ENCODE measurements at regions not wholly inside any gene's neighbourhood (a gene's known extent, or its start where the extent isn't known, plus 50 kb on each side); places are given as distances from the start of the nearest gene placed in this dataset.

- intact Hi-C loops (cut with DNase I; ENCODE audit: low total_unique reads), result no loop called here
- no peak for DNase-seq (ENCODE audit: low spot score in 2 of 2)
- H3K9me3 ChIP-seq, result peaks cover under 1 to 1% of the 10 kb centered on the region in 2 donors
- no peak overlapping the region for H3K27ac ChIP-seq
- H3K4me3 ChIP-seq, result no peak overlapping the region
- no peaks in the 10 kb centered on the region for H3K4me1 ChIP-seq
- TF ChIP-seq CTCF (IDR thresholded peaks at IDR 0.05) (peak; percentile 24 to 45 (median 34)), POLR2AphosphoS5 (IDR thresholded peaks at IDR 0.05) (no peak), POLR2A (IDR thresholded peaks at IDR 0.05) (no peak)
- H3K27me3 ChIP-seq, result no peaks in the 10 kb centered on the region
- H3K36me3 ChIP-seq, result no peaks in the 10 kb centered on the region
These were observed 104.6 kb upstream of the FAM174A start for GRCh38 chr5:100430268-100431195.

GRCh38 chr5:100424787-100425186, 110.4 kb upstream of the FAM174A start:
- Histone ChIP-seq H3K9me3 (peaks cover 15 to 18% of the 10 kb centered on the region in 2 donors), H3K4me1 (no peaks in the 10 kb centered on the region), H3K27me3 (no peaks in the 10 kb centered on the region), H3K27ac (no peak overlapping the region), H3K36me3 (no peaks in the 10 kb centered on the region), H3K4me3 (no peak overlapping the region)
- TF ChIP-seq POLR2AphosphoS5 (IDR thresholded peaks at IDR 0.05) (no peak), POLR2A (IDR thresholded peaks at IDR 0.05) (no peak), CTCF (IDR thresholded peaks at IDR 0.05) (no peak)
- intact Hi-C loops (cut with DNase I; ENCODE audit: low total_unique reads), result no loop called here
- DNase-seq (ENCODE audit: low spot score in 2 of 2), result no peak

- Histone ChIP-seq H3K27ac (no peak overlapping the region), H3K4me3 (no peak overlapping the region), H3K4me1 (no peaks in the 10 kb centered on the region), H3K36me3 (no peaks in the 10 kb centered on the region), H3K27me3 (no peaks in the 10 kb centered on the region), H3K9me3 (peaks cover 15 to 18% of the 10 kb centered on the region in 2 donors)
- intact Hi-C loops (cut with DNase I; ENCODE audit: low total_unique reads), result no loop called here
- no peak for DNase-seq (ENCODE audit: low spot score in 2 of 2)
- TF ChIP-seq CTCF (IDR thresholded peaks at IDR 0.05) (no peak), POLR2A (IDR thresholded peaks at IDR 0.05) (no peak), POLR2AphosphoS5 (IDR thresholded peaks at IDR 0.05) (no peak)
These were observed 111.2 kb upstream of the FAM174A start for GRCh38 chr5:100424017-100424416.

- TF ChIP-seq CTCF (IDR thresholded peaks at IDR 0.05), result no peak
- no peak for TF ChIP-seq POLR2AphosphoS5 (IDR thresholded peaks at IDR 0.05)
- TF ChIP-seq POLR2A (IDR thresholded peaks at IDR 0.05), result no peak
- no peaks in the 10 kb centered on the region for H3K4me1 ChIP-seq
These were observed 111.8 kb upstream of the FAM174A start for GRCh38 chr5:100423330-100423729.

GRCh38 chr5:100421360-100421759, 113.8 kb upstream of the FAM174A start:
- Histone ChIP-seq H3K4me1 (no peaks in the 10 kb centered on the region), H3K9me3 (peaks cover 15 to 18% of the 10 kb centered on the region in 2 donors), H3K4me3 (no peak overlapping the region), H3K36me3 (no peaks in the 10 kb centered on the region), H3K27ac (no peak overlapping the region), H3K27me3 (no peaks in the 10 kb centered on the region)
- TF ChIP-seq POLR2AphosphoS5 (IDR thresholded peaks at IDR 0.05), result no peak
- no peak for TF ChIP-seq CTCF (IDR thresholded peaks at IDR 0.05)
- no peak for TF ChIP-seq POLR2A (IDR thresholded peaks at IDR 0.05)
- DNase-seq (ENCODE audit: low spot score in 2 of 2), result no peak
- intact Hi-C loops (cut with DNase I; ENCODE audit: low total_unique reads), result no loop called here

More at GRCh38 chr5:100423330-100423729, 111.8 kb upstream of the FAM174A start:
- Histone ChIP-seq H3K4me3 (no peak overlapping the region), H3K27me3 (no peaks in the 10 kb centered on the region), H3K27ac (no peak overlapping the region), H3K9me3 (peaks cover 15 to 18% of the 10 kb centered on the region in 2 donors), H3K36me3 (no peaks in the 10 kb centered on the region)
- DNase-seq (ENCODE audit: low spot score in 2 of 2), result no peak
- intact Hi-C loops (cut with DNase I; ENCODE audit: low total_unique reads), result no loop called here
